HepG2 (cell line): ENCODE measurements at regions not wholly inside any gene's neighbourhood (a gene's known extent, or its start where the extent isn't known, plus 50 kb on each side); places are given as distances from the start of the nearest gene placed in this dataset.

Experiments
- CBFB ChIP-seq: sonication (generic); formaldehyde crosslinking; IDR thresholded peaks from 2 replicates; pipeline ENCODE4 v1.4.0; 2020; ENCODE audit warnings: missing genetic modification reagents
- E2F1 ChIP-seq: sonication (generic); formaldehyde crosslinking; IDR thresholded peaks from 2 replicates; pipeline ENCODE4 v1.5.0; 2020; ENCODE audit warnings: missing genetic modification reagents
- KAT7 ChIP-seq: IDR thresholded peaks from 2 replicates; pipeline ENCODE4 v1.6.1; 2018; ENCODE audit warnings: borderline replicate concordance, missing compliant biosample characterization
- MTA3 ChIP-seq: sonication (generic); formaldehyde crosslinking; IDR thresholded peaks from 2 replicates; pipeline ENCODE4 v1.4.0; 2020; ENCODE audit warnings: missing genetic modification reagents
- NFIC ChIP-seq: IDR thresholded peaks from 2 replicates; pipeline ENCODE4 v1.6.1; 2012; ENCODE audit warnings: mild to moderate bottlenecking, low read length, inconsistent platforms
- POLR2AphosphoS5 ChIP-seq: IDR thresholded peaks from 2 replicates; pipeline ENCODE4 v1.6.1; 2012; ENCODE audit warnings: low read depth, low read length
- TCF7 ChIP-seq: sonication (generic); IDR thresholded peaks from 2 replicates; pipeline ENCODE4 v1.6.1; 2016; ENCODE audit warnings: antibody characterized with exemption, low read depth
- YY1 ChIP-seq: IDR thresholded peaks from 2 replicates; pipeline ENCODE4 v1.6.1; 2011; ENCODE audit warnings: low read length, low read depth, moderate library complexity, mild to moderate bottlenecking; ENCODE audit not compliant: insufficient read depth, insufficient replicate concordance
- ZFP36 ChIP-seq: fragments of 150-350 bp; IDR thresholded peaks from 2 replicates; pipeline ENCODE4 v1.6.1; 2018; ENCODE audit warnings: borderline replicate concordance, low read length, low read depth; ENCODE audit not compliant: partially characterized antibody
- ZSCAN29 ChIP-seq: sonication (generic); formaldehyde crosslinking; conservative IDR thresholded peaks from 2 replicates; pipeline ENCODE4 v1.4.0; 2020; ENCODE audit warnings: mild to moderate bottlenecking, missing genetic modification reagents
- ZSCAN31 ChIP-seq: sonication (generic); formaldehyde crosslinking; IDR thresholded peaks from 2 replicates; pipeline ENCODE4 v1.5.0; 2020; ENCODE audit warnings: low read depth, mild to moderate bottlenecking, missing genetic modification reagents

GRCh38 chr4:114251020-114251419, 271.6 kb upstream of the ARSJ start:
- TF ChIP-seq CBFB (no peak), KAT7 (CRISPR knock-in tag) (no peak), ZSCAN29 (CRISPR knock-in tag) (no peak), POLR2AphosphoS5 (no peak), MTA3 (no peak), E2F1 (no peak), ZSCAN31 (CRISPR knock-in tag) (no peak), YY1 (no peak), TCF7 (no peak), ZFP36 (no peak), NFIC (no peak)
